ENCODE measurements at regions not wholly inside any gene's neighbourhood (a gene's known extent, or its start where the extent isn't known, plus 50 kb on each side); places are given as distances from the start of the nearest gene placed in this dataset.
"Not testable (repeated sequence)": the region's sequence is repeated elsewhere in the genome, so short reads cannot be mapped to it uniquely, and the experiment has no call there.

DNA sequence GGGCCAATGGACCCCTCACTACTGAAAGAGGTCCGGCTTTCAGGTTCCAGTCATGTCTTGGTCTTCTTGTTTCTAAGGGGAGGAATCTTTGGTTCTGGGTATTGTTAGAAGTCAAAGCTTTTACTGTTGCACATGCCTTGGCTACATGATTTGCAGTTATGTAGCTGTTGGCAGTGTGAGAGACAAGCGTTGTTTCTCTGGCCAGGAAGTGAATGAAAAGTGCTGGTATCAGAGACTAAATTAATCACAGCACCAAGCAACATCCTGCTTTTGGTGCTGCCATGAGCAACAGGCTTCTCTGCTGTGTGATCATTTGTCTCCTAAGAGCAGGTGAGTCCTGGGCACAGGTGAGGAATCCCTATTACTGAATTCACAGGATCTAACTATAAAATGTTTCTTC is 100.1 kb upstream of the PRSS3 start:
- DNase-seq: no peak

DNA sequence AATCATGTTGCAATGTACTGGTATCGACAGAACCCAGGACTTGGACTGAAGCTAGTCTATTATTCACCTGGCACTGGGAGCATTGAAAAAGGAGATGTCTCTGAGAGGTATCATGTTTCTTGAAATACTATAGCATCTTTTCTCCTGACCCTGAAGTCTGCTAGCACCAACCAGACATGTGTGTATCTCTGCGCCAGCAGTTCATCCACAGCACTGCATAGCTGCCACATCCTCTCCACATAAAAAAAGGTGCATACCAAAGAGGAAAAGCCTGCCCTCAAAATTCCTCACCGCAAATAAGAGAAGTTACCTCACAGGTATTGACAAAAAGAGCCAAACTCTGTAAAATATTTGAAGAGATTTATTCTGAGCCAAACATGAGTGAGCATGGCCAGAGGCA is 99.5 kb upstream of the PRSS3 start:
- no peak for DNase-seq

DNA sequence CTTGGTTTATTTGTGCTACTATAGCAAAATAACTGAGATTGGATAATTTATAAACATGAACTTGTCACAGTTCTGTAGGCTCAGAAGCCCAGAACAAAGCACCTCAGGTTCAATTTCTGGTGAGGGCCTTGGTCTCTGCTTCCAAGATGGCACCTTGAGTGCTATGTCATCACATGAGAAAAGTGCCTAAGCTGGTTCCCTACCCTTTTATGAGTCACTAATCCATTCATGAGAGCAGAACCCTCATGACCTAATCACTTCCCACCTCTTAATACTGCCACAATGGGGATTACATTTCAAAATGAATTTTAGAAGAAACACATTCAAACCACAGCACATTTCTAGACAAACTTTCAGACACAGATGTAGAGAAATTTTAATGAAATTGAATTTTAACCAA is 98.2 kb upstream of the PRSS3 start:
- peak; percentile 42 to 43 for DNase-seq

DNA sequence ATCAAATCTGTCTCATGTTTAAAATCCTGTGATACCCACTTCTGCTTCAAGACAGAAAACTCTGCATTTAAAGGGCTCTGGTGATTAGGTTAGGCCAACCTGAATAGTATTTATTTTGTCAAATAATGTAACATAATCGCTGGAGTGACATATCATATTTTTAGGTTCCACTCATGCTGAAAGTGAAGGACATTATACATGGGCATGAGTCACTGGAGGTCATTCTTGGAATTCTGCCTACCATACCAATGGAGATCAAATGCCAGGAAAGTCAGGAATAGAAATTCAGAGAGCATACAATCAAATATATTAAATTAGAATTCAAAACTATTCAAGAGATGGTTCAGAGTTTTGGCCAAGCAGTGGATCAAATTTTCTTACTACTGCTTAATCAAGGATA is 97.1 kb upstream of the PRSS3 start:
- no peak for DNase-seq

DNA sequence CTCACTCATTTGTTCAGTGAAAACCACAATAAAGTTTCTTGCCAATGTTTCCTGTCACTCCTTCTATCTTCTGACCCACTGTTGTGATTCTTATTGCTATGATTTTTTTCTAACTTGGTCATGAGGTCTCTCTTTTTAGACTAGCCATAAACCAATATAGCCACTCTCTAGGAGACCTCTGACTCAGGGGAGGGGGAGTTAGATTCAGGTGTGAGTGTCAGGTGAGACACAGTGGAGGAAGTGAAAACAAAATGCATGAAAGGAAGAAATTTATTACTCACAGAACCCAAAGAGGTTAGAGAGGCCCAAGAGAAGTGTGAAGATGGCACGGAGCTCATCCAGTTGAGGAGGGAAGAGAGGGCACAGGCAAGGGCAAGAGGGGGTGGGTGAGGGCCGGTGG is 94.4 kb upstream of the PRSS3 start:
- DNase-seq: not testable (repeated sequence)

DNA sequence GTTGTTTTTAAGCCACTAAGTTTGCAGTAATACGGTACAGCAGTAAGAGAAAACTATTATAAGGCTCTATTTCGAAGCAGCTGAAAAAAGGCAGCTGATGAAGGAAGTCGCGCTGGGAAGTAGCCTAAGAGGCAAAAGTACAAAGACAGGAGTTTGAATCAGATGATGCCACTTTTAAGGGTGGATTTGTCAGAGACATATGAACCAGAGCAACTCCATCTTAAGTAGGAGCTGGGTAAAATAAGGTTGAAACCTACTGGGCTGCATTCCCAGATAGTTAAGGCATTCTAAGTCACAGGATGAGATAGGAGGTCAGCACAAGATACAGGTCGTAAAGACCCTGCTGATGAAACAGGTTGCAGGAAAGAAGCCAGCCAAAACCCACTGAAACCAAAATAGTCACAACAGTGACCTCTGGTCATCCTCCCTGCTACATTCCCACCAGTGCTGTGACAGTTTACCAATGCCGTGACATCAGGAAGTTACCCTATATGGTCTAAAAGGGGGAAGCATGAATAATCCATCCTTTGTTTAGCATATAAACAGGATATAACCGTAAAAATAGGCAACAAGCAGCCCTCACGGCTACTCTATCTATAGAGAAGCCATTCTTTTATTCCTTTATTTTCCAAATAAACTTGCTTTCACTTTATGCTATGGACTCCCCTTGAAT is 91.8 kb upstream of the PRSS3 start:
- DNase-seq: peak; percentile 52 to 60

DNA sequence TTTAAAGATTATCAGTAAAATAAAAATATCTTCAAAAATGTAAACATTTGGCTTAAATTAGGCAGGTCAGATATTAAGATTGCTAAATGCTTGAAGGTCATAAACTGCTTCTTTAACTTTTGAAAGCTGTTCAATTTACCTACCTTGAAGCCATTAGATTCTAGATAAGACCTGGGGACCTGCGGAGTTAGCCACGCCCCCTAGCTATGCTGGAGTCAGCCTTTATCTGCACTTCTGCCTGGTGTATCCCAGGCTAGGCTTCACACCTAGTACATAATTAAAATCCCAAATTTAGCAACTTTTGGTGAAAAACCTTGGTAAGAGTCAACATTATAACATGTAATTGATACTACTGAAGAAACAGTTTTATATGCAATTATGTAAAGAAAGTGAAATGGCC is 89.9 kb upstream of the PRSS3 start:
- DNase-seq: not testable (repeated sequence)

DNA sequence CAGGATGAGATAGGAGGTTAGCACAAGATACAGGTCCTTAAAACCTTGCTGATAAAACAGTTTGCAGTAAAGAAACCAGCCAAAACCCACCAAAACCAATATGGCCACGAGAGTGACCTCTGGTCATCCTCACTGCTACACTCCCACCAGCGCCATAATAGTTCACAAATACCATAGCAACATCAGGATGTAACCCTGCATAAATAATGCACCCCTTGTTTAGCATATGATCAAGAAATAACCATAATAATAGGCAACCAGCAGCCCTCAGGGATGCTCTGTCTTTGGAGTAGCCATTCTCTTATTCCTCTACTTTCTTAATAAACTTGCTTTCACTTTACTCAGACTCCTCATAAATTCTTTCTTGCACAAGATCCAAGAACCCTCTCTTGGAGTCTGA is 86.9 kb upstream of the PRSS3 start:
- DNase-seq: no peak

DNA sequence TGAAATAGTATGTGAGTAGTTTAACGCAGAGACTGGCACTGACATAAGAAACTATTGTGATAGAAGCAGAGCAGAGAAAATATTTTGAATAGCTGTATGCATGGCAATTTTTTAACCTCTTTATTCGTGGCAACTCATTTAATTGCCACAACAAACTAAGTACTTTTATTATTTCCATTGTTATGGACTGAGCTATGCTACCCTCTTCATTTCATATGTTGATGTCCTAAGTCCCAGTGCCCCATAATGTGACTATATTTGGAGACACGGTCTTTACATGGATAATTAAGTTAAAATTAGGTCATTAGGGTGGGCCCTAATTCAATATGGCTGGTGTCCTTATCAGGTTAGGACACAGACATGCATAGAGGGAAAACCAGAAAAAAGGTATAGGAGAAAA is 86.1 kb upstream of the PRSS3 start:
- no peak for DNase-seq

DNA sequence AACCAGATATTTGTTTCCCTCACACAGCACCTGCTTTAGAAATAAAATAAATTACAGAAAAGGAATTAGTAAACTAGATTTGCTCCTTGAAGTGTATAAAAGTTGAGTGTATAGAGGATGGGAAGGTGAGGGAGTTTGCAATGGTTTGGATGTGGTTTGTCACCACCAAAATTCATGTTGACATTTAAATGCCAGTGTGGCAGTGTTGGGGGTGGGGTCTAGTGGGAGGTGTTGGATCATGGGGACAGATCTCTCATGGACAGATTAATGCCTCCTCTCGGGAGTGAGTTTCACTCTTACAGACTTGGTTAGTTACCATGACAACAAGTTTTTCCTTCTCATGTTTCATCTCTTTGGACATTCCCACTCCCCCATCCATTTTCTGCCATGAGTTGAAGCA is 83.9 kb upstream of the PRSS3 start:
- not testable (repeated sequence) for DNase-seq

DNA sequence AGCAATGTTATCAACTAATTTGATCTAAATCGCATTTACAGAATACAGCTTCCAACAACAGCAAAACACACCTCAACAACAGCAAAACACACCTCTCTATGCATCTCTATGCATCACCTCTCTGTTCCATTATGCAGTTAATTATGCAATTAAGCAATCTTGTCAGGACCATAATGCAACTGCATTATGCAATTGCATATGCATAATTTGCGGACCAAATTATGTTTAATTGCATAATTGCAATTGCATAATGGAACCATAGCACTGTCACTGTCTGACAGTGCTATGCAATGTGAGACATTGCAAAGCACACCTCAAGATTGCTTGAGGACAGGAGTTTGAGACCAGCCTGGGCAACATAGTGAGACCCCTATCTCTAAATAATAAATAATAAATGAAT is 80.4 kb upstream of the PRSS3 start:
- peak; percentile 16 to 78 for DNase-seq

DNA sequence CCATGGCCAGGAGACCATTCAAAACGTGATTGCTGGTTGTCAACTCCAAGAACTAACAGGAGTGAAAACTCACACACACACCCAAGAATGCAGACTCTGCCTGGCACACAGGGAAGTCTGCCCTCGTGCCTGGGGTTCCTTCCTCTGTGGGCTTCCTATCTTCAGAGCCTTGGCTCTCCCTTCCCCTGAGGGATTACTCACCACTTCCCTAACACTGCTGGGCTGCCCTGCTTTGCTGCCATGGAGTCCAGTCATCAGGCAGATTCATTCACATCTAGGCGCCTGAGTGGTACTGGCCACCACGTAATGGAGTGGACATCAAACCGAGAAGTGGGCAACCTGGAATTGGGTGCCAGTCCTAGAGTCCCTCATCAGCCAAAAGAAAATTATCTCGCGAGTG is 76.4 kb upstream of the PRSS3 start:
- peak; percentile 89 to 90 for DNase-seq

DNA sequence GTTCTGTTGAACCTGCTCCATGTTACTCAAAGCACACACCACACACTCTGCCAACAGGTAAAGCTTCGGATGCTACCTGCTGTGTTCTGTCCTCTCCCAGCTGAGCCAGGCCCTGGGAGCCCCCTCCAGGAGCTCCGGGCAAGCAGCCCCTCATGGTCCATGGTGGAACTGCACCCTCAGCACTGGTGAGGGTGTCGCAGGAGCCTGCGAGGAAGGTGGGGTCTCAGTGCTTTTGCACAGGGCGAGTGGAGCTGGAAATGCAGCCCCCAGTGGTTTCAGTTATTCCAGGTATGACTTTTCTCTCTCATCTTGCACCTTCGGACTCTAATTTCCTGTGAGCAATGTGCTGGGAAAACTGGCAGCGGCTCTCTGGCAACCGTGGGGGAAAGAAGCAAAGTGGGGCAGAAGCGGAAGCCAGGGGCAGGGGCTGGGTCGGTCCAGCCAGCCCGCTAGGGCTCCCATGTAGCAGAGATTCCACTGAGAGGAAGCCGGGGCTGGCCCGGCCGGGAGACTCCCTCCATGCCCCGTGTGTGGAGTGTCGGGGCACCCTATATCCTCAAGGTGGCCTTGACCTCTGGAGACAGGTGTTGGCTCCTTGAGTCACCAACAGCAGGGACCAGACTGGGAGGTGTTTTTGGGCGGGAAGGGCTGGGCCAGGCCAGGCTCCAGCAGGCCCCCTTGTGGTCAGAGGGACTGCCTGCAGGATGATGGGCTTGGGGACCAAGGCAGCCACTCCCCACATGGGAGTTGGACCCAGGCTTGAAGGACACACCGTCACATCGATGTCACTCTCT is 75.6 kb upstream of the PRSS3 start:
- DNase-seq: no peak

DNA sequence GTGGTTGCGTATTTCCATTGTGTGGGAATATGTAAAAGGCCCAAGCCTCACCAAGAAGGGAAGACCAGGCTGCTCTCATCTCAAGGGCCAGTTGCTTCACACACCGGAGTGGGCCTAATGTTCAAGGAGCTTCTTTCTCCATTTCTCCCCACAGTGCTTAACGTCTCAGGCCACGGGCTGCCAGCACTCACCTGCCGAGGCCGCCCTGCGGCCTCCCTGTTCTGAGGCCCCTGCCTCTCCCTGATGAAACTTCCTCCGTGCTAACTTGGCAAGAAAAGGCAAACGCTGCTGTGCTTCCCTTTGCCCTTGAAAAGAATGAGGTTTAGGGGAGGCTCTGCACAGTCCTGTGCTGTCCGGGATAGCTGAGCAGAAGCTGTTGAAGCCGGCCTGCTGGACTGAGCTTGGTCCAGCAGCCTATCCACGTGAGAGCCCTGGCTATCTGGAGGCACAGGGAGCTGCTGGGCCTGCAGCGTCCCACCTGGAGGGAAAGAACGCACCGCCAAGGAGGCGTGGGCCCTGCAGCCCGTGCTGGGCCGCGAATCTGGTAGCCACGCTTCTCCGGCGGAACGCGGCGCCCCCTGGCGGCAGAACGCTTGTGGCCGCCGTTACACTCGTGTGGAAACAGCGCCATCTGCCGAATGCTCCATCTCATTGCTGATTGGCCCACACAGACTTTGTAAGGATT is 73.5 kb upstream of the PRSS3 start:
- peak; percentile 79 to 81 for DNase-seq

DNA sequence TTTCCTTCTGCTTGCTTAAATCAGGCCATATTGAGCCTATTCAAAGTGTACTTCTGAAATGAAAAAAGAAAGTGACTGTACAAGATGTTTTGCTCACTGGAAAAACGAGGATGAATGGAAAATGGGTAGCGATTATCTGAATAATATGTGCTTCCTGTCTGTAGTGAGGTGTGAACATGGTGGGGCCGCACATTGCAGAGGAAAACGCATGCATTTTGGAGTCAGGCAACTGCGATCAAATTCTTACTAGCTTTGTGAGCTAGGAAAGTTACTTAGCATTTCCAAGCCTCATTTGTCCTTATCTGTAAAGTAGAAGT is 73.0 kb upstream of the PRSS3 start:
- no peak for DNase-seq

DNA sequence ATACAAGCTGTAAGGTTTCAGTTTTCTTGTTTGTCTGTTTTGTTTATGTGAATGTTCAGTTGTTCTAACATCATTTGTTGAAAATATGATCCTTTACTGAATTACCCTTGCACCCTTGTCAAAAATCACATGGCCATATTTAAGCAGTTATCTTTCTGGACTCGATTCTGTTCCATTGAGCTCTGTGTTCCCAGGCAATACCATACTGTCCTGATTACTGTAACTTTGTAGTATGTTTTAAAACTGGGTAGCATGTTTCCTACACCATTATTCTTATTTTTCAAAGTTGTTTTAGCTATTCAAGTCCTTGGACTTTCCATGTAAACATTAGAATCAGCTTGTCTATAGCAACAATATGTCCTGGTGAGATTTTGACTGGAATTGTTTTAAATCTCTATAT is 66.7 kb upstream of the PRSS3 start:
- no peak for DNase-seq

DNA sequence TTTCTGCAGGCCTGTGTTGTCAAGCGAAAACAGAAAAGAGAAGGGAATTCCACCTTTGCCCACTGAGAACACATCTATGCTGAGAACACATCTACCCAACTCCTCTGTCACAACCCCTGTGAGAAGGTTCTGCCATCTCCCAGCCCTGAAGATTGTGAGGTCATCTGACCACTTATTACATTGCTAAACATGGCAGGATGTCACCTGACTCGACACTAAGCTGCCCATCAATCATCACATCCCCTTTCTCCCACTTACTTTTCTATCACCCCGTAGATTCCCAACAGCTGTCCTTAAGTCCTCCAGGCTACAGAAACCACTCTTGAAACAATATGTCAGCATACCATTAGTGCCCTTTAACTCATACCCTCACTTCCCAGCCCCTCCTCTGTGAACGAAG is 64.2 kb upstream of the PRSS3 start:
- DNase-seq: peak in 1 of 2 donors; percentile 67

DNA sequence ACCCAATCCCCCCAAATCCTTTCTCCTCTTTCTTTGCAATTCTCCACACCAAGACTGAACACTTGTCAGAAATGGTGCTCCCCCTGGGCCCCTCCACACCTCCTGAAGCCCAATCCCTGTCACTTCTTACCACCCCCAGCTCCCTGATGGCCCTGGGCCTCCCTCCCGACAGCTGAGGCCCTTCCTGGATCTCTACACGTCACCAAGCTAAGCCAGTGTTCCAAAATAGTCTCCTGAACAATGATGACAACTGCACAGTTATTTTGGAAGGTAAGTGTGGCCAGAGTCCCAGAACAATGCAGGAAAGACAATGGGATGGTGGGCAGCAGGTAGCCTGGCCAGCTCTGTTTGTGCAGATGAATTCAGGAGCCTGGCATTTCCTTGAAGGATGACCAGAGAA is 63.7 kb upstream of the PRSS3 start:
- DNase-seq: no peak

DNA sequence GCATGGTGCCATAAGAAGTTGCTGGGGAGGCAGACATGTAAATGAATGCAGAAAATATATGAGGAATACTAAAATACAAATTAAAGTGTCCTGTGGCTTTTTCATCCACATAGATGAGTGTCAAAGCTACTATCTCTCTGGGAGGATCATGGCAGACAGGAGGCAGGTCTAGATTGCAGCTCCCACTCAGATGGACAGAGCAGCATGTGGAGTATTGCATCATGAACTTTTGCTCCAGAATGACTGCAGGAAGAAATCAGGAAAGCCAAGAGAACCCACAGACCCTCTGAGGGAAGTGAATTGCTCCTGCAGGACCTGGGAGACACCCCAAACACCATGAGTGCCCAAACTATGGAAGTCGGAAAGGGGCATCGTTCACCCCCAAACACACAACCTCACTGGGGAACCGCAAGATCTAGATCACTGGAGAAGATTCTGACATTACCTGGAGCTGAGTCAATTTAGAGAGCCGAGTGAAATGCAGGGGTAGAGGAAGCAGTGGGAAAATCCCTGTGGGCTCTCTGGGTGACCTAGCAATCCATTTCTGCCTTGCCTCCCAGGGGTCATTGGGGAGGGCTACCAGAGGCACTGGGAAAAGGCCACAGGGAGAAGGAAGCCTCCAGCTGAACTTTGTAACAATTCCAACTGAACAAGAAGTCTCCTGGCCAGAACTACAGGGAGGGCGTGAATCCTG is 61.0 kb upstream of the PRSS3 start:
- not testable (repeated sequence) for DNase-seq

DNA sequence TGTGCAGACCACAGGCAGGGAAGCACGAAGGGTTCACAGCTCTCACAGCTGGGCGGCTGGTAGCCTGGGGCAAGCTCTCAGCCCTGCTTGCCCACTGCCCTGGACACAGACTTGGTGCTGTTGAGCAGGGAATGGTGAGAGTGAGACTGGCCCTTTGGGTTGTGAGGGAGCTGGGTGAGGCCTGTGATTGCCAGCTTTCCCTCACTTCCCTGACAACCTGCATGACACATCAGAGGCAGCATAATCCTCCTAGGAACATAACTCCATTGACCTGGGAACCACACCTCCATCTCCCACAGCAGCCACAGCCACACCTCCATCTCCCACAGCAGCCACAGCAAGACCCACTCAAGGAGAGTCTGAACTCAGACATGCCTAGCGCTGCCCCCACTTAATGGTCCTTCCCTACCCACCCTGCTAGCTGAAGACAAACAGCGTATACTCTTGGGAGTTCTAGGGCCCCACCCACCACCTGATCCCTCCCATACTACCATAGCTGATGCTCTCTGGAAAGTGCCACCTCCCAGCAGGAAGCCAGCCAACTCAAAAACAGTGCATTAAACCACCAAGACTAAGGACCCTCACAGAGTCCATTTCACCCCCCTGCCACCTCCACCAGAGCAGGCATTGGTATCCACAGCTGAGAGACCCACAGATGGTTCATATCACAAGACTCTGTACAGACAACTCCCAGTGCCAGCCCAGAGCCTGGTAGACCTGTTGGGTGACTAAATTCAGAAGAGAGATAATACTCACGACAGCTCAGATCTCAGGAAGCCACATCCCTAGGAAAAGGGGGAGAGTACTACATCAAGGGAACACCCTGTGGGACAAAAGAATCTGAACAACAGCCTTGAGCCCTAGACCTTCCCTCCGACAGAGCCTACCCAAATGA is 60.2 kb upstream of the PRSS3 start:
- not testable (repeated sequence) for DNase-seq

DNA sequence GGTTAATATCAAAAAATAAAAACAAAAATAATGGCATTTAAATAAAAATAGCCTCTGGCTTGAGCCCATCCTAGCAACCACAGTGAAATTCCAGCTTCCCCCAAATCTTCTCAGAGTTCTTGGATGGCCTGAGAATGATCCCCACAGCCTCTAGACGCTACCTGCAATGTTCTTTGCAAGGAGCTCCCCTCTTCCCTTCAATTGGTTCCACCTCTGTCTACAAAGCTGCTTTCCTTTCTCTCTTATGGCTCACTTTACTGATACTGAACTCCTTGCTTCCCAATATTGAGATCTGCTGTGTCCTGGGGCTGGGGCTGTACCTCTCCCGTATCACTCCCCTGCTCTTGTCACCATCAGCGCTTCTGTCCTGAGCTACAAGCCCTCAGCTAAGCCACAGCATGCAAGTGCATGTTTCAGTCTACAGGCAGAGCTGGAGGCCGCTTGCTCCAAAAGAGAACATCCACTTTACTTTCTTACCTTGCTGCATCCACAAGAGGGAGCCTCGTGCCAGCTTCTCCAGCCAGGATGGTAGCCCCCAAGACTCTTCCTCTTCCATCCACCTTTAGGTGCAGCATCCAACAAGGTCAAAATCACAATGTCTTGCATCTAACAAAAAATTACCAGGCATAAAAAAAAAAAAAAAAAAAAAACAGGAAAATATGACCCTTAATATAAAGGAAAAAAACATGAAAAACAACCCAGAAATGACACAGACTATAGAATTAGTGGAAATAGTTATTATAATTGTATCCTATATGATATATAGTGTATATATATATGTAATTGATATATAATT is 57.4 kb upstream of the PRSS3 start:
- peak; percentile 50 to 59 for DNase-seq
